HepG2 (cell line): ENCODE measurements at regions not wholly inside any gene's neighbourhood (a gene's known extent, or its start where the extent isn't known, plus 50 kb on each side); places are given as distances from the start of the nearest gene placed in this dataset.

Experiments used
- CBX5 ChIP-seq: sonication (generic); formaldehyde crosslinking; IDR thresholded peaks from 2 replicates; pipeline ENCODE4 v1.4.0; 2020; ENCODE audit warnings: missing genetic modification reagents, borderline replicate concordance
- CTCF ChIP-seq: sonication (generic); formaldehyde crosslinking; IDR thresholded peaks from 2 replicates; pipeline ENCODE4 v1.5.0; 2020; ENCODE audit warnings: mild to moderate bottlenecking, missing genetic modification reagents, moderate library complexity
- FOXA1 ChIP-seq, 2 experiments: fragments of 450-650 bp in 1 of 2; sonication (generic) in 1 of 2; formaldehyde crosslinking in 1 of 2; IDR thresholded peaks; 2 replicates each; pipeline versions ENCODE4 v1.4.0 to v1.6.1; 2016 to 2020; ENCODE audit warnings: missing genetic modification reagents in 1 of 2
- GMEB1 ChIP-seq: sonication (generic); formaldehyde crosslinking; IDR thresholded peaks from 2 replicates; pipeline ENCODE4 v1.5.1; 2020; ENCODE audit warnings: missing genetic modification reagents, mild to moderate bottlenecking, borderline replicate concordance
- HMG20B ChIP-seq: conservative IDR thresholded peaks from 2 replicates; pipeline ENCODE4 v1.6.1; 2016; ENCODE audit warnings: missing genetic modification reagents, missing compliant biosample characterization
- MTA1 ChIP-seq: sonication (generic); formaldehyde crosslinking; IDR thresholded peaks from 2 replicates; pipeline ENCODE4 v1.4.0; 2020; ENCODE audit warnings: missing genetic modification reagents, mild to moderate bottlenecking, borderline replicate concordance
- NR1H2 ChIP-seq: sonication (generic); formaldehyde crosslinking; IDR thresholded peaks from 2 replicates; pipeline ENCODE4 v1.8.1; 2022; ENCODE audit warnings: low read depth, missing genetic modification reagents, borderline replicate concordance
- POLR2A ChIP-seq, 2 experiments: IDR thresholded peaks; 2 replicates each; pipeline ENCODE4 v1.6.1; 2011; ENCODE audit warnings: low read depth in 2 of 2, low read length in 2 of 2, mild to moderate bottlenecking in 1 of 2, moderate library complexity in 1 of 2; ENCODE audit not compliant: insufficient read depth in 1 of 2
- YY1 ChIP-seq: IDR thresholded peaks from 2 replicates; pipeline ENCODE4 v1.6.1; 2011; ENCODE audit warnings: low read length, low read depth, moderate library complexity, mild to moderate bottlenecking; ENCODE audit not compliant: insufficient read depth, insufficient replicate concordance
- ZKSCAN8 ChIP-seq: IDR thresholded peaks from 2 replicates; pipeline ENCODE4 v1.6.1; 2016; ENCODE audit warnings: borderline replicate concordance, missing genetic modification reagents, missing compliant biosample characterization
- ZNF407 ChIP-seq: sonication (generic); formaldehyde crosslinking; IDR thresholded peaks from one replicate; pipeline ENCODE4 v1.5.1; 2020; ENCODE audit warnings: mild to moderate bottlenecking, missing genetic modification reagents; ENCODE audit errors: not compliant biosample characterization

- TF ChIP-seq MTA1 (CRISPR knock-in tag) (no peak), HMG20B (CRISPR knock-in tag) (no peak), POLR2A (IDR thresholded peaks at IDR 0.05; ENCODE audit: insufficient read depth in 1 of 2, low read depth in 2 of 2, low read length in 2 of 2) (no peak), YY1 (no peak), CTCF (CRISPR knock-in tag) (no peak), GMEB1 (no peak), ZKSCAN8 (CRISPR knock-in tag) (no peak), ZNF407 (CRISPR knock-in tag) (no peak), CBX5 (no peak), NR1H2 (no peak), FOXA1 (IDR thresholded peaks at IDR 0.05) (no peak), FOXA1 (CRISPR knock-in tag; IDR thresholded peaks at IDR 0.05) (no peak)
Observed at GRCh38 chr13:82672248-82672647, 1210.0 kb downstream of the SLITRK1 start.
